GM12875 (cell line): ENCODE measurements at regions not wholly inside any gene's neighbourhood (a gene's known extent, or its start where the extent isn't known, plus 50 kb on each side); places are given as distances from the start of the nearest gene placed in this dataset.

Experiments
- H3K4me3 ChIP-seq: one replicate; pipeline ENCODE4 v1.5.1; 2011; ENCODE audit warnings: low read depth, low read length, control low read depth
- TF ChIP-seq, protein P1 (sequence below): IDR thresholded peaks from 2 replicates; pipeline ENCODE4 v1.5.1; 2011; ENCODE audit warnings: low read depth, mild to moderate bottlenecking, control low read depth, inconsistent platforms, low read length, moderate library complexity, borderline replicate concordance; ENCODE audit not compliant: insufficient read depth

GRCh38 chr3:101043687-101044078 is 50.5 kb upstream of the ABI3BP start:
- H3K4me3 ChIP-seq = no peak overlapping the region
- TF ChIP-seq, protein P1, sequence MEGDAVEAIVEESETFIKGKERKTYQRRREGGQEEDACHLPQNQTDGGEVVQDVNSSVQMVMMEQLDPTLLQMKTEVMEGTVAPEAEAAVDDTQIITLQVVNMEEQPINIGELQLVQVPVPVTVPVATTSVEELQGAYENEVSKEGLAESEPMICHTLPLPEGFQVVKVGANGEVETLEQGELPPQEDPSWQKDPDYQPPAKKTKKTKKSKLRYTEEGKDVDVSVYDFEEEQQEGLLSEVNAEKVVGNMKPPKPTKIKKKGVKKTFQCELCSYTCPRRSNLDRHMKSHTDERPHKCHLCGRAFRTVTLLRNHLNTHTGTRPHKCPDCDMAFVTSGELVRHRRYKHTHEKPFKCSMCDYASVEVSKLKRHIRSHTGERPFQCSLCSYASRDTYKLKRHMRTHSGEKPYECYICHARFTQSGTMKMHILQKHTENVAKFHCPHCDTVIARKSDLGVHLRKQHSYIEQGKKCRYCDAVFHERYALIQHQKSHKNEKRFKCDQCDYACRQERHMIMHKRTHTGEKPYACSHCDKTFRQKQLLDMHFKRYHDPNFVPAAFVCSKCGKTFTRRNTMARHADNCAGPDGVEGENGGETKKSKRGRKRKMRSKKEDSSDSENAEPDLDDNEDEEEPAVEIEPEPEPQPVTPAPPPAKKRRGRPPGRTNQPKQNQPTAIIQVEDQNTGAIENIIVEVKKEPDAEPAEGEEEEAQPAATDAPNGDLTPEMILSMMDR = no peak

- no peak overlapping the region for H3K4me3 ChIP-seq
- TF ChIP-seq, protein P1 = no peak
Measured at GRCh38 chr3:101042996-101043686, 49.9 kb upstream of the ABI3BP start.
